ENCODE measurements at regions not wholly inside any gene's neighbourhood (a gene's known extent, or its start where the extent isn't known, plus 50 kb on each side); places are given as distances from the start of the nearest gene placed in this dataset.
A peak's percentile ranks its signal among the peaks of the same experiment; 100 is the strongest.

DNA sequence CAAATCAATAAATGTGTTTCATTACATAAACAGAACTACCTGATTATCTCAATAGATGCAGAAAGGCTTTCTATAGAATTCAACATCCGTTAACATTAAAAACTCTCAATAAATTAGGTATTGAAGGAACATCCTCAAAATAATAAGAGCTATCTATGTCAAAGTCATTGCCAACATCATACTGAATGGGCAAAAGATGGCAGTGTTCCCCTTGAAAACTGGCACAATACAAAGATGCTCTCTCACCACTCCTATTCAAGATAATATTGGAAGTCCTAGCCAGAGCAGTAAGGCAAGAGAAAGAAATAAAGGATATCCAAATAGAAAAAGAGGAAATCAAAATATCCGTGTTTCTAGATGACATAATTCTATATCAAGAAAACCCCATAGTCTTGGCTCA, 466.4 kb downstream of the MAGEE1 start:
- DNase-seq: no peak
- Histone ChIP-seq H3K4ac (ENCODE audit: low read depth, low read length) (no peak overlapping the region), H2AK5ac (ENCODE audit: insufficient read length, low read length) (no peak overlapping the region), H3K4me1 (ENCODE audit: insufficient read depth, low read length) (no peaks in the 10 kb centered on the region), H4K20me1 (ENCODE audit: control insufficient read depth, insufficient read depth, insufficient read length) (no peaks in the 10 kb centered on the region), H3K4me2 (ENCODE audit: insufficient read depth, insufficient read length, low read length) (no peak overlapping the region), H2BK20ac (ENCODE audit: low read depth, low read length, poor library complexity, severe bottlenecking) (no peak overlapping the region), H3K79me1 (ENCODE audit: insufficient read depth, low read depth, low read length, poor library complexity, severe bottlenecking) (no peaks in the 10 kb centered on the region), H3T11ph (ENCODE audit: low read length) (no peak overlapping the region), H2BK15ac (ENCODE audit: low read depth, low read length) (no peak overlapping the region), H3K79me2 (ENCODE audit: insufficient read depth, low read length) (no peaks in the 10 kb centered on the region), H2BK12ac (ENCODE audit: insufficient read length, low read depth, low read length) (no peak overlapping the region), H3K23me2 (ENCODE audit: insufficient read length, low read depth, low read length, poor library complexity, severe bottlenecking) (no peaks in the 10 kb centered on the region), H3K9ac (ENCODE audit: extremely low read depth, insufficient read length, low read length) (no peak overlapping the region), H3K27ac (ENCODE audit: insufficient read length, low read depth, low read length) (no peak overlapping the region), H2BK5ac (ENCODE audit: insufficient read length, low read length) (no peak overlapping the region), H3K9me3 (ENCODE audit: control insufficient read depth, low read depth, low read length) (peaks cover 20% of the 10 kb centered on the region), H2BK120ac (ENCODE audit: low read depth, low read length, poor library complexity, severe bottlenecking) (no peak overlapping the region), H4K5ac (ENCODE audit: insufficient read length, low read depth, low read length) (no peak overlapping the region), H3K56ac (ENCODE audit: insufficient read length, low read depth, low read length) (no peak overlapping the region), H2AFZ (ENCODE audit: low read length) (no peak overlapping the region), H3K18ac (ENCODE audit: insufficient read length, low read depth, low read length) (no peak overlapping the region), H4K8ac (replicated peaks; ENCODE audit: insufficient read length, low read depth, low read length) (no peak overlapping the region), H4K91ac (ENCODE audit: insufficient read length, low read depth, low read length) (no peak overlapping the region), H3K14ac (ENCODE audit: insufficient read depth, low read length) (no peak overlapping the region), H3K23ac (ENCODE audit: insufficient read length, low read depth, low read length) (no peak overlapping the region), H3K27me3 (ENCODE audit: insufficient read depth, low read length) (no peaks in the 10 kb centered on the region)
- Mint-ChIP-seq H3K27ac (no peak overlapping the region), H3K4me3 (no peak overlapping the region), H3K27me3 (ENCODE audit: low read depth) (peaks cover 2% of the 10 kb centered on the region; the same call in 1 of the 2 replicates), H3K9me3 (peaks cover 88 to 97% of the 10 kb centered on the region in 2 experiments), H3K4me1 (no peaks in the 10 kb centered on the region), H3K36me3 (ENCODE audit: insufficient read depth in 1 of 3, low read depth in 3 of 3) (peaks cover 4 to 15% (median 12%) of the 10 kb centered on the region in 3 experiments; a peak in 6 of 7 replicates)
- WGBS (ENCODE audit: extremely low coverage, insufficient read length, low lambda C conversion rate): no CpG with 5 or more reads among the region's 2 CpGs
- TF ChIP-seq, protein P1, sequence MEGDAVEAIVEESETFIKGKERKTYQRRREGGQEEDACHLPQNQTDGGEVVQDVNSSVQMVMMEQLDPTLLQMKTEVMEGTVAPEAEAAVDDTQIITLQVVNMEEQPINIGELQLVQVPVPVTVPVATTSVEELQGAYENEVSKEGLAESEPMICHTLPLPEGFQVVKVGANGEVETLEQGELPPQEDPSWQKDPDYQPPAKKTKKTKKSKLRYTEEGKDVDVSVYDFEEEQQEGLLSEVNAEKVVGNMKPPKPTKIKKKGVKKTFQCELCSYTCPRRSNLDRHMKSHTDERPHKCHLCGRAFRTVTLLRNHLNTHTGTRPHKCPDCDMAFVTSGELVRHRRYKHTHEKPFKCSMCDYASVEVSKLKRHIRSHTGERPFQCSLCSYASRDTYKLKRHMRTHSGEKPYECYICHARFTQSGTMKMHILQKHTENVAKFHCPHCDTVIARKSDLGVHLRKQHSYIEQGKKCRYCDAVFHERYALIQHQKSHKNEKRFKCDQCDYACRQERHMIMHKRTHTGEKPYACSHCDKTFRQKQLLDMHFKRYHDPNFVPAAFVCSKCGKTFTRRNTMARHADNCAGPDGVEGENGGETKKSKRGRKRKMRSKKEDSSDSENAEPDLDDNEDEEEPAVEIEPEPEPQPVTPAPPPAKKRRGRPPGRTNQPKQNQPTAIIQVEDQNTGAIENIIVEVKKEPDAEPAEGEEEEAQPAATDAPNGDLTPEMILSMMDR (conservative IDR thresholded peaks at IDR 0.05): 0 out of 3 replicates have a peak, but pooled peaks have one; percentile 9

All from H9 (cell line).